Glutamatergic neuron (in vitro differentiated cells): ENCODE measurements at regions not wholly inside any gene's neighbourhood (a gene's known extent, or its start where the extent isn't known, plus 50 kb on each side); places are given as distances from the start of the nearest gene placed in this dataset.

Experiments used
- DNase-seq: peaks from one replicate; pipeline ENCODE4 v3.0.0; 2022
- H3K27ac Mint-ChIP-seq: one replicate; pipeline ENCODE4 v1.8.0; 2020; ENCODE audit warnings: mild to moderate bottlenecking, mixed read lengths, inconsistent platforms; ENCODE audit not compliant: unreplicated experiment
- H3K27me3 Mint-ChIP-seq: one replicate; pipeline ENCODE4 v1.8.0; 2020; ENCODE audit warnings: mild to moderate bottlenecking, moderate library complexity, mixed read lengths, inconsistent platforms; ENCODE audit not compliant: unreplicated experiment
- H3K36me3 Mint-ChIP-seq: one replicate; pipeline ENCODE4 v1.8.0; 2020; ENCODE audit warnings: mild to moderate bottlenecking, mixed read lengths, inconsistent platforms; ENCODE audit not compliant: unreplicated experiment
- H3K4me1 Mint-ChIP-seq: one replicate; pipeline ENCODE4 v1.8.0; 2020; ENCODE audit warnings: mild to moderate bottlenecking, low read depth, mixed read lengths, inconsistent platforms; ENCODE audit not compliant: unreplicated experiment
- H3K4me3 Mint-ChIP-seq: one replicate; pipeline ENCODE4 v1.8.0; 2020; ENCODE audit warnings: mild to moderate bottlenecking, mixed read lengths, inconsistent platforms; ENCODE audit not compliant: unreplicated experiment
- H3K9me3 Mint-ChIP-seq: one replicate; pipeline ENCODE4 v1.8.0; 2020; ENCODE audit warnings: mild to moderate bottlenecking, moderate library complexity, mixed read lengths, inconsistent platforms; ENCODE audit not compliant: unreplicated experiment
- TF ChIP-seq, protein P1 (sequence below): fragments of 200-600 bp; sonication (generic); IDR thresholded peaks from one replicate; pipeline ENCODE4 v1.5.0; 2021; ENCODE audit not compliant: partially characterized antibody, unreplicated experiment

DNA sequence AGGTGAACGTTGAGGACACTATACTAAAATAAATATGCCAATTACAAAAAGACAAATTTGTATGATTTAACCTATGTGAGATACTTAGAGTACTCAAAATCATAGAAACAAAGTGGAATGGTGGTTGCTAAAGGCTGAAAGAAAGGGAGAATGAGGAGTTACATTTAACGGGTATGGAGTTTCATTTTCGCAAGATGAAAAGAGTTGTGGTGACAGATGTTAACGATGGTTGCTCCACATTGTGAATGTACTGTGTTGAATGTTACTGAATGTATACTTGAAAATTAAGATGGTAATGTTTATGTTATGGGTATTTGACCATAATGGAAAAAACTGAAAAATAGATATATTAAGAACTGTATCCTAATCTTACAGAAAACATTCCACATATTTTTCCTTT, 51.3 kb upstream of the MOCS2 start:
- no peak overlapping the region for H3K27ac Mint-ChIP-seq
- H3K4me1 Mint-ChIP-seq: no peaks in the 10 kb centered on the region
- DNase-seq: no peak
- peaks cover 2% of the 10 kb centered on the region for H3K9me3 Mint-ChIP-seq
- H3K4me3 Mint-ChIP-seq: no peak overlapping the region
- H3K27me3 Mint-ChIP-seq: no peaks in the 10 kb centered on the region
- TF ChIP-seq, protein P1, sequence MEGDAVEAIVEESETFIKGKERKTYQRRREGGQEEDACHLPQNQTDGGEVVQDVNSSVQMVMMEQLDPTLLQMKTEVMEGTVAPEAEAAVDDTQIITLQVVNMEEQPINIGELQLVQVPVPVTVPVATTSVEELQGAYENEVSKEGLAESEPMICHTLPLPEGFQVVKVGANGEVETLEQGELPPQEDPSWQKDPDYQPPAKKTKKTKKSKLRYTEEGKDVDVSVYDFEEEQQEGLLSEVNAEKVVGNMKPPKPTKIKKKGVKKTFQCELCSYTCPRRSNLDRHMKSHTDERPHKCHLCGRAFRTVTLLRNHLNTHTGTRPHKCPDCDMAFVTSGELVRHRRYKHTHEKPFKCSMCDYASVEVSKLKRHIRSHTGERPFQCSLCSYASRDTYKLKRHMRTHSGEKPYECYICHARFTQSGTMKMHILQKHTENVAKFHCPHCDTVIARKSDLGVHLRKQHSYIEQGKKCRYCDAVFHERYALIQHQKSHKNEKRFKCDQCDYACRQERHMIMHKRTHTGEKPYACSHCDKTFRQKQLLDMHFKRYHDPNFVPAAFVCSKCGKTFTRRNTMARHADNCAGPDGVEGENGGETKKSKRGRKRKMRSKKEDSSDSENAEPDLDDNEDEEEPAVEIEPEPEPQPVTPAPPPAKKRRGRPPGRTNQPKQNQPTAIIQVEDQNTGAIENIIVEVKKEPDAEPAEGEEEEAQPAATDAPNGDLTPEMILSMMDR: no peak
- H3K36me3 Mint-ChIP-seq: no peaks in the 10 kb centered on the region

DNA sequence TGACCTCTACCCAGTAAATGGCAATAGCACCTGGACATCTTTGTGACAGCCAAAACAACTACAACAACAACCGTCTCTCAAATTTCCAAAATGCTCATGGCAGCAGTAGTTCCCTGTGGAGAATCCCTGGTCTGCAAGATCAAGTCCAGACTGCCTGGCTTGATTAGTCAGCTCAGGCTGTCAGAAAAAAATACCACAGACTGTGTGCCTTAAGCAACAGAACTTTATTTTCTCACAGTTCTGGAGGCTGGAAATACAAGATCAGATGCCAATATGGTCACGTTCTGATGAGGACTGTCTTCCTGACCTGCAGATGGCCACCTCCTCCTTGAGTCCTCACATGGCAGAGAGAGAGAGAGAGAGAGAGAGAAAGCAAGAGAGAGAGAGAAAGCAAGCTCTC, 52.3 kb upstream of the MOCS2 start:
- Mint-ChIP-seq H3K4me1 (no peaks in the 10 kb centered on the region), H3K27me3 (no peaks in the 10 kb centered on the region), H3K9me3 (peaks cover 2% of the 10 kb centered on the region), H3K36me3 (no peaks in the 10 kb centered on the region), H3K27ac (no peak overlapping the region), H3K4me3 (no peak overlapping the region)
- no peak for DNase-seq
- TF ChIP-seq, protein P1: no peak

DNA sequence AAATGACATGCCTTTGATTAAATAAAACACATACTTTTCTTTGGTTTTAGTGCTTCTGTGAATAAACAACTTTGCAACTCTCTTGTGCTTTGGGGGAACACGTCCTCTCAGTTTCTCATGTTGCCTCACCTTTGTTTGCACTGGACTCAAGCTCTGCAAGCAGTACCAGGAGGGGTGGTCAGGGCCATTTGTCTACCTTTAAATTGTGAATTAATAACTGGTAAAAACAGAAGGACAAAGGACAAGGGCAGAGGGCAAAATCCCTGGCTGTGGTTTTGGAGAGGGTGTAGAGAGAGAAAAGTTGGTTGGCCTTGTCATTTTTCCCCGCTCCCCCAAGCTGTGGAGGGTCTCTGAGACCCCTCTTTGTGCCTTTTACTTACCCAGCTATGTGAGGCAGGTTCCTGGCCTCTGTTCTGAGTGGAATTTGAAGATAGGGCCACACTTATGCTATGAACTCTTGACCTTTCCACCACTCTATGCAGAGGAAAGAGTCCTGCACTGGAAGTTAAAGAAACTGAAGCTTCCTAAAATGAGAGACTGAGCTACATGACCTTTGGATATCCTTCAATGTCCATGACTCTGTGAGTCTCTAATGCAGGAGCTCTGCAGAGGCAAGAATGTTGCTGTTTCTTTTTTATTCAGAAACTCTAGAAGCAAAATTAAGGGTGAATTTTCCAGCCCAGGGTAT, 55.1 kb upstream of the MOCS2 start:
- Mint-ChIP-seq H3K4me3 (no peak overlapping the region), H3K9me3 (peaks cover 2% of the 10 kb centered on the region), H3K27me3 (peaks cover 2% of the 10 kb centered on the region), H3K36me3 (no peaks in the 10 kb centered on the region), H3K27ac (no peak overlapping the region), H3K4me1 (no peaks in the 10 kb centered on the region)
- TF ChIP-seq, protein P1: no peak
- no peak for DNase-seq

DNA sequence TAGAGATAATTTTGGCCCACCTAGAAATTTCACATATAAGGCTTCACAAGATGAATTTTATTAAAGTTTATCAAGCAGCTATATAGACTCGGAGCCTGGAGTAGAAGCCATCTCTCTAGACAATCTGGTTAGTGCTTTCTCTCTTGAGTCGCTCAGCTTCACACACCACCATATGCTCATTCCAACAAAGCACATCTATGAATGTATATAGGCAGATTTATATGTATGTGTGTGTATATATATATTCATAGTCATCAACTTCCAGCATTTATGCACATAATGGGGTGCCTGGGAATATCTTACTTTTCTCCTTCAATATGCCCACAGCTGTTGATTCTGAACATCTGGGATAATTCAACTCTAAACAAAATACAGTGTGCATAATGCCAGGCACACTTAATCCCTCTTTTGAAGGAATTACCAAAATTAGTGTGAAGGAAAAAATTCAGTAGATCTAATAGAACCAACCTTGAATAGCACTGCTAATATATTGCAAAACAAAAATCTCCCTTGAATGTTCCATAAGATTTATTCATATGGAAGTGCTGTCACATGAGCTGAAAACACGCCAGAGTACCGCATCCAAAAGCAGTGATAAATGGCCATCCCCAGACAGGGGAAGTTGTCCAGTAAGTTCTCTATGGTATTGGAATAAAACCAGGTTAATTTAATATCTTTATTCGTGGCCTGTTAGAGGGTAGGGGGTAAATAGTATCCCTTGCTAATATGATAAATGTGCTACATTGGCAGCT, 56.0 kb upstream of the MOCS2 start:
- DNase-seq: no peak
- Mint-ChIP-seq H3K36me3 (no peaks in the 10 kb centered on the region), H3K4me3 (no peak overlapping the region), H3K27ac (no peak overlapping the region), H3K4me1 (no peaks in the 10 kb centered on the region), H3K9me3 (peaks cover 2% of the 10 kb centered on the region), H3K27me3 (peaks cover 2% of the 10 kb centered on the region)
- TF ChIP-seq, protein P1: no peak

DNA sequence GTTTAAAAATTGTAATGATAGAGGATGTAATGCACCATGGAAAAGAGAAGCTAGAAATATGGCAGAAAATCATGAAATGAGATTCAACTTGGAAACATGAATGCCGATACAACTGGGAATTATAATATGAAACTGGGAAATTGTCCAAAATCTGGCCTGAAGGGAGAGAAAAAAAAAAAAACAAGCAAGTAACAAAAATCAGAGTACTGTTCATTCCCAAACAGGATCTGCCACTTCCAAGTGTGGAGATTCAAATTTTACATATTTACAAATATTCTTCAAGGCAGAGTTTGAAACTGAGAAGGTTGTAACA, 56.6 kb upstream of the MOCS2 start:
- Mint-ChIP-seq H3K4me3 (no peak overlapping the region), H3K4me1 (no peaks in the 10 kb centered on the region), H3K36me3 (no peaks in the 10 kb centered on the region), H3K27ac (no peak overlapping the region), H3K27me3 (peaks cover 2% of the 10 kb centered on the region), H3K9me3 (peaks cover 2% of the 10 kb centered on the region)
- no peak for DNase-seq
- TF ChIP-seq, protein P1: no peak
